GM18517 (cell line): ENCODE measurements at regions not wholly inside any gene's neighbourhood (a gene's known extent, or its start where the extent isn't known, plus 50 kb on each side); places are given as distances from the start of the nearest gene placed in this dataset.

Experiments used
- ATAC-seq: cut with Tn5 transposase; IDR thresholded peaks from one replicate; pipeline ENCODE4 v1.9.1; 2021; ENCODE audit warnings: mild to moderate bottlenecking, moderate library complexity; ENCODE audit not compliant: unreplicated experiment

- no peak for ATAC-seq
These were observed 155.7 kb upstream of the CDYL start for GRCh38 chr6:4620284-4621151.

GRCh38 chr6:4616311-4616710 is 159.9 kb upstream of the CDYL start:
- ATAC-seq = no peak

- no peak for ATAC-seq
These were observed 160.3 kb upstream of the CDYL start for GRCh38 chr6:4615891-4616290.

GRCh38 chr6:4615231-4615630 is 161.0 kb upstream of the CDYL start:
- no peak for ATAC-seq

GRCh38 chr6:4614637-4615036 is 161.6 kb upstream of the CDYL start:
- ATAC-seq = no peak

GRCh38 chr6:4613795-4614194 is 162.4 kb upstream of the CDYL start:
- ATAC-seq = no peak

GRCh38 chr6:4613381-4613780 is 162.8 kb upstream of the CDYL start:
- ATAC-seq = no peak

GRCh38 chr6:4612636-4613171 is 163.5 kb upstream of the CDYL start:
- ATAC-seq = no peak

- ATAC-seq = no peak
These were observed 164.6 kb upstream of the CDYL start for GRCh38 chr6:4611429-4612129.

GRCh38 chr6:4610256-4610655 is 165.9 kb upstream of the CDYL start:
- no peak for ATAC-seq

- ATAC-seq = no peak
These were observed 167.7 kb upstream of the CDYL start for GRCh38 chr6:4608361-4609115.

GRCh38 chr6:4607793-4608192 is 168.4 kb upstream of the CDYL start:
- ATAC-seq = no peak

GRCh38 chr6:4606821-4607704 is 169.1 kb upstream of the CDYL start:
- no peak for ATAC-seq

GRCh38 chr6:4606016-4606415 is 170.2 kb upstream of the CDYL start:
- ATAC-seq = no peak

GRCh38 chr6:4603856-4604369 is 172.3 kb upstream of the CDYL start:
- no peak for ATAC-seq

- no peak for ATAC-seq
These were observed 172.9 kb upstream of the CDYL start for GRCh38 chr6:4603291-4603690.

GRCh38 chr6:4599924-4600323 is 176.3 kb upstream of the CDYL start:
- ATAC-seq = no peak

- no peak for ATAC-seq
These were observed 177.7 kb upstream of the CDYL start for GRCh38 chr6:4598384-4598995.

GRCh38 chr6:4593951-4594350 is 182.3 kb upstream of the CDYL start:
- no peak for ATAC-seq

- ATAC-seq = no peak
These were observed 184.2 kb upstream of the CDYL start for GRCh38 chr6:4592026-4592425.
